ENCODE measurements at regions not wholly inside any gene's neighbourhood (a gene's known extent, or its start where the extent isn't known, plus 50 kb on each side); places are given as distances from the start of the nearest gene placed in this dataset.

- TF ChIP-seq, protein P1, sequence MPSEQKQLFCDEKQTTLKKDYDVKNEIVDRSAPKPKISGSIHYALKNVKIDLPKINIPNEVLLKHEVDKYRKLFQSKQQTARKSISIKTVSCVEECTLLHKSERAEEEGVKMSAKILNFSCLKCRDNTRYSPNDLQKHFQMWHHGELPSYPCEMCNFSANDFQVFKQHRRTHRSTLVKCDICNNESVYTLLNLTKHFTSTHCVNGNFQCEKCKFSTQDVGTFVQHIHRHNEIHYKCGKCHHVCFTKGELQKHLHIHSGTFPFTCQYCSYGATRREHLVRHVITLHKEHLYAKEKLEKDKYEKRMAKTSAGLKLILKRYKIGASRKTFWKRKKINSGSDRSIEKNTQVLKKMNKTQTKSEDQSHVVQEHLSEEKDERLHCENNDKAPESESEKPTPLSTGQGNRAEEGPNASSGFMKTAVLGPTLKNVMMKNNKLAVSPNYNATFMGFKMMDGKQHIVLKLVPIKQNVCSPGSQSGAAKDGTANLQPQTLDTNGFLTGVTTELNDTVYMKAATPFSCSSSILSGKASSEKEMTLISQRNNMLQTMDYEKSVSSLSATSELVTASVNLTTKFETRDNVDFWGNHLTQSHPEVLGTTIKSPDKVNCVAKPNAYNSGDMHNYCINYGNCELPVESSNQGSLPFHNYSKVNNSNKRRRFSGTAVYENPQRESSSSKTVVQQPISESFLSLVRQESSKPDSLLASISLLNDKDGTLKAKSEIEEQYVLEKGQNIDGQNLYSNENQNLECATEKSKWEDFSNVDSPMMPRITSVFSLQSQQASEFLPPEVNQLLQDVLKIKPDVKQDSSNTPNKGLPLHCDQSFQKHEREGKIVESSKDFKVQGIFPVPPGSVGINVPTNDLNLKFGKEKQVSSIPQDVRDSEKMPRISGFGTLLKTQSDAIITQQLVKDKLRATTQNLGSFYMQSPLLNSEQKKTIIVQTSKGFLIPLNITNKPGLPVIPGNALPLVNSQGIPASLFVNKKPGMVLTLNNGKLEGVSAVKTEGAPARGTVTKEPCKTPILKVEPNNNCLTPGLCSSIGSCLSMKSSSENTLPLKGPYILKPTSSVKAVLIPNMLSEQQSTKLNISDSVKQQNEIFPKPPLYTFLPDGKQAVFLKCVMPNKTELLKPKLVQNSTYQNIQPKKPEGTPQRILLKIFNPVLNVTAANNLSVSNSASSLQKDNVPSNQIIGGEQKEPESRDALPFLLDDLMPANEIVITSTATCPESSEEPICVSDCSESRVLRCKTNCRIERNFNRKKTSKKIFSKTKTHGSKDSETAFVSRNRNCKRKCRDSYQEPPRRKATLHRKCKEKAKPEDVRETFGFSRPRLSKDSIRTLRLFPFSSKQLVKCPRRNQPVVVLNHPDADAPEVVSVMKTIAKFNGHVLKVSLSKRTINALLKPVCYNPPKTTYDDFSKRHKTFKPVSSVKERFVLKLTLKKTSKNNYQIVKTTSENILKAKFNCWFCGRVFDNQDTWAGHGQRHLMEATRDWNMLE (tag by site-specific recombination; conservative IDR thresholded peaks at IDR 0.05; ENCODE audit: low read depth) = no peak
Measured at GRCh38 chr12:5171701-5172100, 128.0 kb downstream of the KCNA5 start (continued).

GRCh38 chr12:5172886-5173285 is 129.2 kb downstream of the KCNA5 start:
- Histone ChIP-seq H3K36me3 (ENCODE audit: control insufficient read depth in 2 of 2, insufficient read depth in 1 of 2, low read length in 2 of 2) (no peaks in the 10 kb centered on the region), H3K27ac (ENCODE audit: extremely low read depth, low read depth, low read length) (no peak overlapping the region), H3K4me1 (ENCODE audit: control insufficient read depth, insufficient read depth, low read length) (no peaks in the 10 kb centered on the region), H3K4me3 (ENCODE audit: low read depth, low read length) (no peak overlapping the region), H3K9me3 (ENCODE audit: control insufficient read depth, insufficient read depth, low read depth, low read length) (no peaks in the 10 kb centered on the region)
- CTCF ChIA-PET = interaction anchor here (0.5 to 3.2 kb wide), 8 partner anchors 9 to 677 kb away, joined by 3 to 22 read pairs (median 3); no protein-coding TSS in a partner anchor
- TF ChIP-seq ZNF239 (tag by site-specific recombination; IDR thresholded peaks at IDR 0.05) (no peak), ZNF175 (tag by site-specific recombination; IDR thresholded peaks at IDR 0.05) (no peak)
- POLR2A ChIA-PET = no interaction called here

- Histone ChIP-seq H3K4me1 (ENCODE audit: control insufficient read depth, insufficient read depth, low read length) (no peaks in the 10 kb centered on the region), H3K9me3 (ENCODE audit: control insufficient read depth, insufficient read depth, low read depth, low read length) (no peaks in the 10 kb centered on the region), H3K4me3 (ENCODE audit: low read depth, low read length) (no peak overlapping the region), H3K36me3 (ENCODE audit: control insufficient read depth in 2 of 2, insufficient read depth in 1 of 2, low read length in 2 of 2) (no peaks in the 10 kb centered on the region), H3K27ac (ENCODE audit: extremely low read depth, low read depth, low read length) (no peak overlapping the region)
- TF ChIP-seq ZNF585B (tag by site-specific recombination; IDR thresholded peaks at IDR 0.05) = no peak
- TF ChIP-seq ZNF335 (tag by site-specific recombination; conservative IDR thresholded peaks at IDR 0.05) = no peak
- no peak for TF ChIP-seq ZNF555 (tag by site-specific recombination; conservative IDR thresholded peaks at IDR 0.05)
- TF ChIP-seq ZNF16 (tag by site-specific recombination; IDR thresholded peaks at IDR 0.05; ENCODE audit: low read depth) = no peak
- no peak for TF ChIP-seq BCL11B (tag by site-specific recombination; IDR thresholded peaks at IDR 0.05; ENCODE audit: low read depth)
- no peak for TF ChIP-seq ZNF302 (tag by site-specific recombination; IDR thresholded peaks at IDR 0.05; ENCODE audit: low read depth)
- no peak for TF ChIP-seq ZEB2 (tag by site-specific recombination; IDR thresholded peaks at IDR 0.05)
- no peak for TF ChIP-seq ZNF202 (tag by site-specific recombination; IDR thresholded peaks at IDR 0.05; ENCODE audit: borderline replicate concordance)
- no peak for TF ChIP-seq ZNF558 (tag by site-specific recombination; IDR thresholded peaks at IDR 0.05)
- no peak for TF ChIP-seq OVOL3 (tag by site-specific recombination; IDR thresholded peaks at IDR 0.05)
- no peak for TF ChIP-seq ZNF23 (tag by site-specific recombination; IDR thresholded peaks at IDR 0.05; ENCODE audit: borderline replicate concordance)
- no peak for TF ChIP-seq ZNF76 (tag by site-specific recombination; IDR thresholded peaks at IDR 0.05; ENCODE audit: borderline replicate concordance, low read depth)
- no peak for TF ChIP-seq ZNF624 (tag by site-specific recombination; IDR thresholded peaks at IDR 0.05)
- no peak for TF ChIP-seq ZNF274 (IDR thresholded peaks at IDR 0.05; ENCODE audit: low read length)
- no peak for TF ChIP-seq ZNF274 (tag by site-specific recombination; IDR thresholded peaks at IDR 0.05; ENCODE audit: borderline replicate concordance)
- TF ChIP-seq ZXDB (tag by site-specific recombination; IDR thresholded peaks at IDR 0.05) = no peak
- no peak for TF ChIP-seq ZSCAN16 (tag by site-specific recombination; IDR thresholded peaks at IDR 0.05)
- TF ChIP-seq ZNF10 (tag by site-specific recombination; IDR thresholded peaks at IDR 0.05) = no peak
- TF ChIP-seq ZNF776 (tag by site-specific recombination; IDR thresholded peaks at IDR 0.05; ENCODE audit: borderline replicate concordance) = no peak
- no peak for TF ChIP-seq SP3 (tag by site-specific recombination; IDR thresholded peaks at IDR 0.05)
- TF ChIP-seq, protein P2, sequence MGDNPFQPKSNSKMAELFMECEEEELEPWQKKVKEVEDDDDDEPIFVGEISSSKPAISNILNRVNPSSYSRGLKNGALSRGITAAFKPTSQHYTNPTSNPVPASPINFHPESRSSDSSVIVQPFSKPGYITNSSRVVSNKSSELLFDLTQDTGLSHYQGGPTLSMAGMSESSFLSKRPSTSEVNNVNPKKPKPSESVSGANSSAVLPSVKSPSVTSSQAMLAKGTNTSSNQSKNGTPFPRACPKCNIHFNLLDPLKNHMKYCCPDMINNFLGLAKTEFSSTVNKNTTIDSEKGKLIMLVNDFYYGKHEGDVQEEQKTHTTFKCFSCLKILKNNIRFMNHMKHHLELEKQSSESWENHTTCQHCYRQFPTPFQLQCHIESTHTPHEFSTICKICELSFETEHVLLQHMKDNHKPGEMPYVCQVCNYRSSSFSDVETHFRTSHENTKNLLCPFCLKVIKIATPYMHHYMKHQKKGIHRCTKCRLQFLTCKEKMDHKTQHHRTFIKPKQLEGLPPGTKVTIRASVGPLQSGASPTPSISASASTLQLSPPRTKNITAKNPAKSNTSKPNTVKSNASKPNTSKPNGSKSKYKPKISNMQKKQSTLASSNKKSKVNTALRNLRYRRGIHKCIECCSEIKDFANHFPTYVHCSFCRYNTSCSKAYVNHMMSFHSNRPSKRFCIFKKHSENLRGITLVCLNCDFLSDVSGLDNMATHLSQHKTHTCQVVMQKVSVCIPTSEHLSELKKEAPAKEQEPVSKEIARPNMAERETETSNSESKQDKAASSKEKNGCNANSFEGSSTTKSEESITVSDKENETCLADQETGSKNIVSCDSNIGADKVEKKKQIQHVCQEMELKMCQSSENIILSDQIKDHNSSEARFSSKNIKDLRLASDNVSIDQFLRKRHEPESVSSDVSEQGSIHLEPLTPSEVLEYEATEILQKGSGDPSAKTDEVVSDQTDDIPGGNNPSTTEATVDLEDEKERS (tag by site-specific recombination; IDR thresholded peaks at IDR 0.05) = no peak
- ChIA-PET POLR2A (no interaction called here), CTCF (interaction anchor here (0.8 to 3.2 kb wide), 4 partner anchors 16 to 352 kb away, joined by 3 to 22 read pairs (median 3); no protein-coding TSS in a partner anchor)
Measured at GRCh38 chr12:5173511-5174011, 129.9 kb downstream of the KCNA5 start.
